ENCODE measurements at regions not wholly inside any gene's neighbourhood (a gene's known extent, or its start where the extent isn't known, plus 50 kb on each side); places are given as distances from the start of the nearest gene placed in this dataset.
A peak's percentile ranks its signal among the peaks of the same experiment; 100 is the strongest.

GRCh38 chr4:184575306-184575705 lies 73.9 kb downstream of the CASP3 start:
- no peak for DNase-seq (ENCODE audit: low spot score)

GRCh38 chr4:184574861-184575260 lies 74.4 kb downstream of the CASP3 start:
- no peak for DNase-seq (ENCODE audit: low spot score)

- DNase-seq (ENCODE audit: low spot score) = no peak
Observed at GRCh38 chr4:184573701-184574100, 75.5 kb downstream of the CASP3 start.

- DNase-seq (ENCODE audit: low spot score) = no peak
Observed at GRCh38 chr4:184568770-184569169, 80.5 kb downstream of the CASP3 start.

DNA sequence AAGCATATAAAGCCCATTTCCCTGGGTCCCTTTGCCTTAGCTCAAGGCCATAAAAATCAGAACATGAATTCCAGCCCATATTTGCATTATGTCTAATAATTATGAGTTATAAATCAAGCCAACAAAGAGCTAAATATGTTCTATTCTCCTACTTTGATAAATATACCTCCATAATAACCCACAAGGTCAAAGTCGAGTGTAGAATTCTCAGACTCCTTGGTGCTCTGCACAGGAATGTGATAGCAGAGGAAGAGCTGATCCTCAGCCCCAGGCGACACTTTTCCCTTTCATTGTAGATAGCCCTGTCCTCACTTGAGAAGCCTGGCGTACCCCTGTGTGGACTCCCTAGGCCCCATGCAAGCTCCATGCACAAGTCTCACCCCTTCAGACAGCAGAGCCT lies 85.6 kb downstream of the CASP3 start:
- no peak for DNase-seq (ENCODE audit: low spot score)

- DNase-seq (ENCODE audit: low spot score) = no peak
Observed at GRCh38 chr4:184558996-184559395, 84.6 kb upstream of the IRF2 start.

DNA sequence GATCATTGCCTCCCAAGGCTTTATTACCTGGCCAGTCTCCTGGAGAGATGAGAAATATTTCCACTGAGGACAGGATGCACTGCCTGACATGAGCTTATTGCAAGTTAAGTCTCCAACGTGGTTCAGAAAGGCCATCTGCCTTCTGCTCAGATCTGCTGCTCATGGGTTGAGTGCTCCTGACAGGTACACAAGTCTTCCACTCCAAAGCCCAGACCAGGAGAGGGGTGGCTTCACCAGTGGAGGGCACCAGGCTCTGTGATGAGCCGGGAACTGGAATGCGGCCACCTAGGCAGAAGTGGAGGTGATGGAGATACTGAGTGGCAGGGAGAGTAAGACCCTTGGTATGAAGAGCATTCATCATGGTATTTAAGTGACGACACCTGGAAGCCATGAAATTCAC lies 79.5 kb upstream of the IRF2 start:
- DNase-seq (ENCODE audit: low spot score) = no peak

DNA sequence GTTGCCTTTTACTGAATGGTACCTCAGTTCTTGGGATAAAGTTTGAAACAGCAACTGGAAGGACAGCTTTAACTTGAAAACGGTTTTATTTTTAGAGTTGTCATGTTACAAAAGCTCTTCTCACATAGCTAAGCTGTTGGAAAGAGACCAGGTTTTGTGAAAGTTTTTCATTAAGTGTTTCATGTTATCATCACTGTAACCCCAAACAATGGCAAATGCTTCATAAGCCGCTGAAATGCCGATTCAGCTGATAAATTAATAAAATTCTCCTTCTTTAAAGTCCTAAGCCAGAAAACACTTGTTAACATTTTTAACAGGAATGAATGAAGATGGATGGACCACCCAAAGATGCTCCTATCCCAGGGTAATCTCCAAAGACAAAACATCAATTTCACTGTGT lies 76.1 kb upstream of the IRF2 start:
- no peak for DNase-seq (ENCODE audit: low spot score)

GRCh38 chr4:184548648-184549341 lies 74.4 kb upstream of the IRF2 start:
- DNase-seq (ENCODE audit: low spot score) = no peak

GRCh38 chr4:184548316-184548647 lies 73.9 kb upstream of the IRF2 start:
- no peak for DNase-seq (ENCODE audit: low spot score)

GRCh38 chr4:184544788-184545409 lies 70.5 kb upstream of the IRF2 start:
- no peak for DNase-seq (ENCODE audit: low spot score)

DNA sequence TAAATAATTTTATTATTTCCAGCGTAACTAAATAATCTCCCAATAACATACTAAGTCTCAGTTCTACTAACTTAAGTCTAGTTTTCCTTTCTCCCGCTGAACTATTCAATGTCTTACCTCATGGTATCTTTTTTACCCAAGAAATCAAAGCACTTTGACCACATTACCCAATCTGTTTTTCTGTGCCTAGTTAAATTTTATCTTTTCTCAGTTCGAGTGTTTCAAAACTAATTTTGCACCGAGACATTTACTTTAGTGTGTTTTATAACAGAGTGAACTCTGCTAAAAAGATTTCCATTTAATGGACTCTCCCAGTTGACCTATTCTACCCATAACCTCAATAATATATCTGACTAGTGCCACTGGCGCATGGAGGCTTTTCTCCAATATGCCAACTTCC lies 67.6 kb upstream of the IRF2 start:
- DNase-seq (ENCODE audit: low spot score) = no peak

GRCh38 chr4:184540307-184540706 lies 66.0 kb upstream of the IRF2 start:
- DNase-seq (ENCODE audit: low spot score) = no peak

DNA sequence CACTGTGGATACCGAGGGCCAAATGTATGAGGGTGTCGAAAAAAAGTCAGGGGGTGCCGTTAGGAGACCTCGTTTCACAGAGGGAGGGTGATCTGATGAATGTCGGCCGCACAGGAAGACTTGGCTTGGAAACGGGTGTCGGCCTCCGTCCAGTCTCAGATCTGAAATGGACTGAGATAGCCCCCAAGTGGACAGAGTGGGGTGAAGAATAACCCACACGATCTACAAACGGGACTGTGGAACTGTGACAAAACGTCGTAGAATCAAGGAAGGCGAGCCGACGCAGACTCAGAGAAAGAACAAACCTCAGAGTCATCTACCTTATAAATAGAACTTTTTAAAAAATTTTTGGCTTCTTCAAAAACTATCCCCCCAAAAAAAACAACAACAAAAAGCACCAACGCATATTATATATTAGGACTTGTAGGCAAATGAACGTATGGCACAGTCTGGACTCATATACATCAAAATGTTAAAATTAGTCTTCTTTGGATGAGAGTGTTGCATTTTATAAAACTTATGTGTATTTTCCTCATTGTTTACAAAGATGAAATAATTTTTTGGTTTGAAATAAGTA lies 63.8 kb upstream of the IRF2 start:
- DNase-seq (ENCODE audit: low spot score) = peak; percentile 86

DNA sequence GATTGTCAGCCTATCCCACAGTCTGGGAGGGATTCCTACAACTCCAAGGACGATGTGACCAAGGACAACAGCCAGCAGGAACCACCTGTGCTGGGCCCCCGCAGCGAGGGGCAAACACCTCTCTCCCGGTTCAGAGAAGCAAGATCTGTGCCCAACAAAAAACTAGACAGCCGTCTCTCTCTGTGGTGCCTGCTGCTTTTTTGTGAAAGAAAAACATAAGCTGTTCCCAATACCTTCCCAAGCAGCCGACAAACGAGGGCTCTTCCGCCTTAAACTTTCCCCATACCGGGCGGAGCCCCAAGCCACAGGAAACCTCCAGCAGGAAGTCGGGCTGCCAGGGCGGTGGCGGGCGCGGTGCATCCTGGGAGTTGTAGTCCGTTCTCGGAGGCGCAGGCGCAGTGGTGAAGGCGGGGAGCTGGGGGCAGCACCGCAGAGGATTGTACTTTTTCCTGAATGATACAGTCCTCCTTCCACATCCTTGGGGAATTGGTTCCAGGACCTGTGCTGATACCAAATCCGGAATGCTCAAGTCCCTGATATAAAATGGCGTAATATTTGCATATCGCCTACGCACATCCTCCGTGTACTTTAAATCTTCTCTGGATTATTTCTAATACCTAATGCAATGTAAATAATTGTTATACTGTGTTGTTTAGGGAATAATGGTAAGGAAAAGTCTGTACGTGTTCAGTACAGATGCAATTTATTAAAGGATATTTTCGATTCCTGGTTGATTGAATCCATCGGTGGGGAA lies 63.1 kb upstream of the IRF2 start:
- peak; percentile 96 for DNase-seq (ENCODE audit: low spot score)

DNA sequence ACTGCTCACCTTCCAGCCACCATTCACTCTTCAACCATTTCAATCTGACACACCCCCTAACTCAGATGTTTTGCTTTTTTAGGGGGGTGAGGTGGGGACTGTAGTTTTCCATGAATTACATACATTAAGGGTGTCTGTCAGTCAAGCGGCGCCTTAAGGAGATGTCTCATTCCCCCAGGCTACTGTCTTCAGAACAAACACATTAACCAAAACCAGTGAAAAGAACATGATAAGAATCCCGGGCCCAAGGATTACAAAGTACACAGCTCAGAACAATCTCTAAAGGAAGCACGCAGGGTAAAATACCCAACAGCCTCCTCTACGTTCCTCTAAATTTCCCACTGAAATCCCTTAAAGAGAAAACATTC lies 62.5 kb upstream of the IRF2 start:
- no peak for DNase-seq (ENCODE audit: low spot score)

DNA sequence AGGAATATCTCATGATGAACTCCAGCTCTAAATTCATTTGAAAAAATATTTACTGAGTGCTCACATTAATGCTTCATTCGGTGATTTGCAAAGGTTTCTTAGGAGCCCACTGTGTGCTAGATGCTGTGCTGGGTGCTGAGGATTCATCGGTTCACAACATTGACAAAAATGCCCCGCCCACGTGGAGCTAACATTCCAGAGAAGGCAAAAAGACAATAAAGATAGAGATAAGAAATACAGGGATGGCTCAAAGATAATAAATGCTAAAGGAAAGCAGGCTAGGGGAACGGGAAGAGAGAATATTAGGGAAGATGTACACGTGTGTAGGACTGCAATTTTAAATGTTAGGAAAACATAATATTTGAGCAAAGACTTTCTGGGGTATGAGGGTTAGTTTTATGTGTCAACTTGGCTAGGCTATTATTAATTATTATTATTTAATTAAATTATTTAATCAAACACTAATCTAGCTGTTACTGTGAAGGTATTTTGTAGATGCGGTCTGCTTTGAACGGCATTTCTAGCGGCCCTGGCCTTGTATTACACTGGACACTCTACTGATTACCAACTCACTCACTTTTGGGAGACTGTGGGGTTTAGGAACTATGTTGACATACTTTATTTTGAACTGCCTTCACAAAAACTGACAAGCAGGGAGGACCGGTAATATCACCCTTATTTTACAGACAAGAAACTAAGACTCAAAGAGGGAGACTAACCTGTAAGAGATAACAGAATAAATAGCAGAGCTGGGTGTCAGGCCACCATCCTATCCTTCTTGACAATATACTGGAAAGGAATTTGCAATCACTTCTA lies 61.9 kb upstream of the IRF2 start:
- DNase-seq (ENCODE audit: low spot score) = no peak

GRCh38 chr4:184534511-184535391 lies 60.4 kb upstream of the IRF2 start:
- peak; percentile 73 for DNase-seq (ENCODE audit: low spot score)

- no peak for DNase-seq (ENCODE audit: low spot score)
Observed at GRCh38 chr4:184533908-184534307, 59.6 kb upstream of the IRF2 start.

GRCh38 chr4:184531008-184531407 lies 56.7 kb upstream of the IRF2 start:
- DNase-seq (ENCODE audit: low spot score) = no peak

DNA sequence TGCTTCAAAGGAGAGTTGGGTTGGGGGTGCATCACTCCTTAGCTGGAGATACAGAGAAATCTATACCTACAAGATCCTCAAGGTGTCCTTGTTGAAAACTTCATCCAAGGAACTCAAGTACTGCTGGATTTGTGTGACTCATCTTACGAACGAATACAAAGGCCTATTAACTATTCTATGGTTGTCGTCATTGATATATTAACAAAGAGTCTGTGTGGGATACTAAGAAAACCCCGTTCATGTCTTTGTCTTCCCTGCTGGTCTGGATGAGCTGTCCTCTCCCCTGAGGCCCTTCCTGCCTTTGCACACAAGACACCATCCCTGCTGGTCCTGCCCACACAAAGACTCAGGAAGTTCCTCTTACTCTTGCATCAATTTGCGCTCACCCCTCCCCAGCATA lies 54.9 kb upstream of the IRF2 start:
- DNase-seq (ENCODE audit: low spot score) = no peak

All from AG20443 (cell line).